Fibroblast of skin of scalp (primary cell): ENCODE measurements at regions not wholly inside any gene's neighbourhood (a gene's known extent, or its start where the extent isn't known, plus 50 kb on each side); places are given as distances from the start of the nearest gene placed in this dataset.

Experiments used
- DNase-seq: peaks from one replicate; pipeline ENCODE4 v3.0.0-alpha.2; 2013

- no peak for DNase-seq
Measured at GRCh38 chr2:196224756-196225155, 53.4 kb upstream of the STK17B start.

- peak; percentile 61 for DNase-seq
Measured at GRCh38 chr2:196225213-196225612, 53.8 kb upstream of the STK17B start.

- no peak for DNase-seq
Measured at GRCh38 chr2:196226058-196226706, 54.8 kb upstream of the STK17B start.

GRCh38 chr2:196226707-196227065 lies 55.3 kb upstream of the STK17B start:
- no peak for DNase-seq

GRCh38 chr2:196229013-196229412 lies 57.6 kb upstream of the STK17B start:
- no peak for DNase-seq

- no peak for DNase-seq
Measured at GRCh38 chr2:196230061-196230854, 58.9 kb upstream of the STK17B start.

GRCh38 chr2:196233021-196233804 lies 61.8 kb upstream of the STK17B start:
- DNase-seq = peak; percentile 88

- DNase-seq = peak; percentile 47
Measured at GRCh38 chr2:196233805-196234475, 62.6 kb upstream of the STK17B start.

- DNase-seq = peak; percentile 74
Measured at GRCh38 chr2:196234672-196235071, 63.3 kb upstream of the STK17B start.

GRCh38 chr2:196238836-196239380 lies 67.5 kb upstream of the STK17B start:
- no peak for DNase-seq

GRCh38 chr2:196239622-196240587 lies 68.5 kb upstream of the STK17B start:
- DNase-seq = peak; percentile 27

GRCh38 chr2:196241175-196241574 lies 69.8 kb upstream of the STK17B start:
- no peak for DNase-seq

- DNase-seq = peak; percentile 34
Measured at GRCh38 chr2:196242131-196242620, 70.8 kb upstream of the STK17B start.

- no peak for DNase-seq
Measured at GRCh38 chr2:196244516-196244915, 73.1 kb upstream of the STK17B start.

GRCh38 chr2:196244966-196245365 lies 73.6 kb upstream of the STK17B start:
- DNase-seq = peak; percentile 41

GRCh38 chr2:196245378-196246140 lies 74.2 kb upstream of the STK17B start:
- DNase-seq = peak; percentile 34

GRCh38 chr2:196247114-196247975 lies 76.0 kb upstream of the STK17B start:
- DNase-seq = no peak

- DNase-seq = peak; percentile 13
Measured at GRCh38 chr2:196247976-196248280, 76.5 kb upstream of the STK17B start.

GRCh38 chr2:196248467-196249094 lies 77.2 kb upstream of the STK17B start:
- DNase-seq = no peak
